Caco-2 (cell line): ENCODE measurements at regions not wholly inside any gene's neighbourhood (a gene's known extent, or its start where the extent isn't known, plus 50 kb on each side); places are given as distances from the start of the nearest gene placed in this dataset.

Experiments used
- BruUV-seq: library from RNA; stranded (reverse); fragments of 400-500 nt; replicated peaks from 2 replicates; lab custom pipeline; 2021; lab: Mats Ljungman, UMichigan
- CTCF ChIA-PET: fragments of 300-600 bp; sonication (Branson Sonifier 250); formaldehyde crosslinking; loops from one replicate; lab custom pipeline; 2022; ENCODE audit warnings: antibody characterized with exemption; lab: Charles Lee
- POLR2A ChIA-PET: fragments of 300-600 bp; sonication (Branson Sonifier 250); formaldehyde crosslinking; loops from one replicate; lab custom pipeline; 2022; ENCODE audit warnings: antibody characterized with exemption; lab: Charles Lee
- DNase-seq, 2 experiments: peaks; one replicate each; pipeline versions ENCODE4 v3.0.0 to v3.0.0-alpha.2; 2020 to 2022
- H3K27me3 ChIP-seq: replicated peaks from 2 replicates; pipeline ENCODE4 v1.6.0; 2011; ENCODE audit warnings: low read length; ENCODE audit not compliant: control insufficient read depth, insufficient read depth
- H3K36me3 ChIP-seq: 2 replicates; pipeline ENCODE4 v1.5.1; 2011; ENCODE audit warnings: low read length; ENCODE audit not compliant: control insufficient read depth, insufficient read depth
- H3K4me1 ChIP-seq: fragments of 250-450 bp; sonication (Bioruptor Pico); 2 replicates; pipeline ENCODE4 v1.5.1; 2020; ENCODE audit warnings: mild to moderate bottlenecking
- H3K4me3 ChIP-seq: 2 replicates; pipeline ENCODE4 v1.5.1; 2011; ENCODE audit warnings: low read depth, mild to moderate bottlenecking, control low read depth, low read length
- H3K9me3 ChIP-seq: fragments of 250-450 bp; sonication (Bioruptor Pico); 2 replicates; pipeline ENCODE4 v1.5.1; 2020; ENCODE audit warnings: mild to moderate bottlenecking, moderate library complexity
- H3K27ac Mint-ChIP-seq: one replicate; pipeline ENCODE4 v1.8.0; 2022; ENCODE audit warnings: mixed read lengths; ENCODE audit not compliant: unreplicated experiment
- H3K27me3 Mint-ChIP-seq: one replicate; pipeline ENCODE4 v1.8.0; 2022; ENCODE audit warnings: mixed read lengths; ENCODE audit not compliant: insufficient read depth, unreplicated experiment
- H3K36me3 Mint-ChIP-seq: one replicate; pipeline ENCODE4 v1.8.0; 2022; ENCODE audit warnings: mild to moderate bottlenecking, mixed read lengths; ENCODE audit not compliant: insufficient read depth, unreplicated experiment
- H3K4me1 Mint-ChIP-seq: one replicate; pipeline ENCODE4 v1.8.0; 2022; ENCODE audit warnings: low read depth, mixed read lengths; ENCODE audit not compliant: unreplicated experiment
- H3K4me3 Mint-ChIP-seq: one replicate; pipeline ENCODE4 v1.8.0; 2022; ENCODE audit warnings: mild to moderate bottlenecking, moderate library complexity, mixed read lengths; ENCODE audit not compliant: unreplicated experiment
- H3K9me3 Mint-ChIP-seq: one replicate; pipeline ENCODE4 v1.8.0; 2022; ENCODE audit warnings: mixed read lengths; ENCODE audit not compliant: unreplicated experiment
- intact Hi-C: fragments of 100-400 bp; cut with micrococcal nuclease; formaldehyde crosslinking; loops from one replicate; pipeline ENCODE4 v1.10.0; 2022; ENCODE audit not compliant: unreplicated experiment
- TF ChIP-seq, protein P1 (sequence below), 2 experiments: fragments of 200-600 bp in 1 of 2; IDR thresholded peaks; 1 replicate in 1 of 2; 2 replicates in 1 of 2; pipeline versions ENCODE4 v1.5.1 to v1.8.0; 2011 to 2022; ENCODE audit warnings: antibody characterized with exemption in 1 of 2, control low read depth in 1 of 2, inconsistent platforms in 1 of 2, low read depth in 1 of 2, low read length in 1 of 2, mild to moderate bottlenecking in 1 of 2, moderate library complexity in 1 of 2; ENCODE audit not compliant: insufficient read depth in 1 of 2, severe bottlenecking in 1 of 2, unreplicated experiment in 1 of 2

- no peaks in the 10 kb centered on the region for H3K27me3 Mint-ChIP-seq
- H3K4me3 Mint-ChIP-seq: no peak overlapping the region
- Histone ChIP-seq H3K36me3 (no peaks in the 10 kb centered on the region), H3K9me3 (no peaks in the 10 kb centered on the region), H3K4me3 (no peak overlapping the region), H3K4me1 (peaks cover 5% of the 10 kb centered on the region), H3K27me3 (no peaks in the 10 kb centered on the region)
- POLR2A ChIA-PET: no interaction called here
- H3K36me3 Mint-ChIP-seq: no peaks in the 10 kb centered on the region
- peaks cover 8% of the 10 kb centered on the region for H3K4me1 Mint-ChIP-seq
- H3K27ac Mint-ChIP-seq: no peak overlapping the region
- BruUV-seq: no TSS peak
- intact Hi-C loops: loop anchor here (5.0 kb wide), 1 partner anchor 78 kb away; no protein-coding TSS in a partner anchor
- CTCF ChIA-PET: no interaction called here
- no peak for DNase-seq
- TF ChIP-seq, protein P1, sequence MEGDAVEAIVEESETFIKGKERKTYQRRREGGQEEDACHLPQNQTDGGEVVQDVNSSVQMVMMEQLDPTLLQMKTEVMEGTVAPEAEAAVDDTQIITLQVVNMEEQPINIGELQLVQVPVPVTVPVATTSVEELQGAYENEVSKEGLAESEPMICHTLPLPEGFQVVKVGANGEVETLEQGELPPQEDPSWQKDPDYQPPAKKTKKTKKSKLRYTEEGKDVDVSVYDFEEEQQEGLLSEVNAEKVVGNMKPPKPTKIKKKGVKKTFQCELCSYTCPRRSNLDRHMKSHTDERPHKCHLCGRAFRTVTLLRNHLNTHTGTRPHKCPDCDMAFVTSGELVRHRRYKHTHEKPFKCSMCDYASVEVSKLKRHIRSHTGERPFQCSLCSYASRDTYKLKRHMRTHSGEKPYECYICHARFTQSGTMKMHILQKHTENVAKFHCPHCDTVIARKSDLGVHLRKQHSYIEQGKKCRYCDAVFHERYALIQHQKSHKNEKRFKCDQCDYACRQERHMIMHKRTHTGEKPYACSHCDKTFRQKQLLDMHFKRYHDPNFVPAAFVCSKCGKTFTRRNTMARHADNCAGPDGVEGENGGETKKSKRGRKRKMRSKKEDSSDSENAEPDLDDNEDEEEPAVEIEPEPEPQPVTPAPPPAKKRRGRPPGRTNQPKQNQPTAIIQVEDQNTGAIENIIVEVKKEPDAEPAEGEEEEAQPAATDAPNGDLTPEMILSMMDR (IDR thresholded peaks at IDR 0.05; ENCODE audit: insufficient read depth in 1 of 2, low read depth in 1 of 2, low read length in 1 of 2, severe bottlenecking in 1 of 2, unreplicated experiment in 1 of 2): no peak
- H3K9me3 Mint-ChIP-seq: peaks cover 6% of the 10 kb centered on the region
Observed at GRCh38 chr10:91009121-91009520, 88.2 kb upstream of the ANKRD1 start.

DNA sequence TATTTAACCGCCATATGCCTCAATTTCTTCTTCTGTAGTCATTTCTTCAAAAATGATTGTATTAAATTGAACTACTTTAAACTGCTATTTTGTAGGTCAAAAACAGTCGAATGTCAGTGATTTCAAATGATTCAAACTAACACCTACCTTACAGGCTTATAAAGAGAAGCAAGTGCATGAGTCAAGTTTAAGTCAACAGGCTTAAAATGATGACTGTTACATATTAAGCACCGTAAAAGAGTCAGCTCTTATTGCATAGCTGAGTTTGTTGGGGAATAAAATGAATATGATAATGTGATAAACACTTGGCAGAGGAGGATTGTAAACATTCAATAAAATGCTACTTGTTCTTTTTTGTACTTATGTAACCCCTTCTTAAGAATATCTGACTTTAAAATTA is 90.1 kb upstream of the ANKRD1 start:
- no peak for DNase-seq
- H3K4me3 ChIP-seq: no peak overlapping the region
- BruUV-seq: no TSS peak
- TF ChIP-seq, protein P1 (IDR thresholded peaks at IDR 0.05; ENCODE audit: insufficient read depth in 1 of 2, low read depth in 1 of 2, low read length in 1 of 2, severe bottlenecking in 1 of 2, unreplicated experiment in 1 of 2): no peak
- H3K4me1 ChIP-seq: no peaks in the 10 kb centered on the region; the same call in 1 of the 2 replicates
- peaks cover 6% of the 10 kb centered on the region for H3K9me3 Mint-ChIP-seq
- ChIA-PET POLR2A (no interaction called here), CTCF (interaction anchor here (0.6 kb wide), 1 partner anchor 488 kb away, joined by 3 read pairs; no protein-coding TSS in a partner anchor)
- no peaks in the 10 kb centered on the region for H3K4me1 Mint-ChIP-seq
- H3K27ac Mint-ChIP-seq: no peak overlapping the region
- no peaks in the 10 kb centered on the region for H3K27me3 ChIP-seq
- H3K9me3 ChIP-seq: no peaks in the 10 kb centered on the region
- H3K4me3 Mint-ChIP-seq: no peak overlapping the region
- H3K27me3 Mint-ChIP-seq: no peaks in the 10 kb centered on the region
- no peaks in the 10 kb centered on the region for H3K36me3 ChIP-seq
- intact Hi-C loops: no loop called here
- no peaks in the 10 kb centered on the region for H3K36me3 Mint-ChIP-seq

DNA sequence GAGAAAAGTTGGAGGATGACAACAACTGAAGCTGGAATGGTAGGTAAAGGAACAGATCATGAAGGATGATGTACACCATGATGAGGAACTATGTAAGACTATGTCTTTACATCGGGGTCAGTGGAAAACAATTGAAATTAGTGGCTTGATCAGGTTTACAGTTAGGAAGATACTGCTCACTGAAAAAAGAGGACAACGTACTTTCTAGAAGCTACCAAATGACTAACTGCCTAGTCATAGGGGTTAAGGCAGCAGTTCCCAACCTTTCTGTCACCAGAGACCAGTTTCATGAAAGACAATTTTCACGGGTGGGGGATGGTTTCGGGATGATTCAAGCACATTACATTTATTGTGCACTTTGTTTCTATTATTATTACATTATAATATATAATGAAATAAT is 91.6 kb upstream of the ANKRD1 start:
- CTCF ChIA-PET: no interaction called here
- no TSS peak for BruUV-seq
- no peaks in the 10 kb centered on the region for H3K36me3 Mint-ChIP-seq
- no peak for DNase-seq
- Histone ChIP-seq H3K9me3 (no peaks in the 10 kb centered on the region), H3K4me3 (no peak overlapping the region), H3K36me3 (no peaks in the 10 kb centered on the region), H3K27me3 (no peaks in the 10 kb centered on the region), H3K4me1 (no peaks in the 10 kb centered on the region; the same call in 1 of the 2 replicates)
- H3K27ac Mint-ChIP-seq: no peak overlapping the region
- H3K4me1 Mint-ChIP-seq: no peaks in the 10 kb centered on the region
- POLR2A ChIA-PET: no interaction called here
- H3K9me3 Mint-ChIP-seq: peaks cover 6% of the 10 kb centered on the region
- H3K4me3 Mint-ChIP-seq: no peak overlapping the region
- intact Hi-C loops: no loop called here
- no peaks in the 10 kb centered on the region for H3K27me3 Mint-ChIP-seq
- TF ChIP-seq, protein P1 (IDR thresholded peaks at IDR 0.05; ENCODE audit: insufficient read depth in 1 of 2, low read depth in 1 of 2, low read length in 1 of 2, severe bottlenecking in 1 of 2, unreplicated experiment in 1 of 2): no peak
